ENCODE measurements at regions not wholly inside any gene's neighbourhood (a gene's known extent, or its start where the extent isn't known, plus 50 kb on each side); places are given as distances from the start of the nearest gene placed in this dataset.
"Not testable (repeated sequence)": the region's sequence is repeated elsewhere in the genome, so short reads cannot be mapped to it uniquely, and the experiment has no call there.

DNA sequence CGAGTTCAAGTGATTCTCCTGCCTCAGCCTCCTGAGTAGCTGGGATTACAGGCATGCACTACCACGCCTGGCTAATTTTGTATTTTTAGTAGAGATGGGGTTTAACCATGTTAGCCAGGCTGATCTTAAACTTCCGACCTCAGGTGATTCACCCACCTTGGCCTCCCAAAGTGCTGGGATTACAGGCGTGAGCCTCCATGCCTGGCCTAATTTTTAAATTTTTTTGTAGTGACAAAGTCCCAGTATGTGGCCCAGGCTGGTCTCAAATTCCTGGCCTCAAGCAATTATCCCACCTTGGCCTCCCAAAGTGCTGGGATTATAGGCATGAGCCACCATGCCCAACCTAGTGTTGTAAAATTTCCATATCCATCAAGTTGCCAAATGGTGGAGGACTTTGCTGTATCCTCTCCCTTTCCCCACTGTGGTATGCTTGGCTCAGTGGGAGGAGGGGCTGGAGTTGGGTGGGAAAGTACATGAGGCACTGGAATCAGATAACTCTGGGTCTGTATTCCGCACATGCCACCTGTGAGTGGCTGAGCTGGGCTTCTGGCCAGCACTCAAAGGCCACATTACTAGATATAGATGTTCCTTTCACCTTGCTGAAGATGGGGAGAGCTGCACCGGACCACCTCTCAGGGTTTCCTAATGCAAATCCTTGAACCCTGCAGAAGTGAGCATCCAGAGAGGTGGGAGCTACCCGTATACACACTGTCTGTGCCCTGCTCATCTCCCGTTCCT lies 252.6 kb downstream of the GOLGA6L6 start:
- not testable (repeated sequence) for H3K36me3 ChIP-seq, H3K9me3 ChIP-seq, DNase-seq, H3K4me3 ChIP-seq, H3K27me3 ChIP-seq

DNA sequence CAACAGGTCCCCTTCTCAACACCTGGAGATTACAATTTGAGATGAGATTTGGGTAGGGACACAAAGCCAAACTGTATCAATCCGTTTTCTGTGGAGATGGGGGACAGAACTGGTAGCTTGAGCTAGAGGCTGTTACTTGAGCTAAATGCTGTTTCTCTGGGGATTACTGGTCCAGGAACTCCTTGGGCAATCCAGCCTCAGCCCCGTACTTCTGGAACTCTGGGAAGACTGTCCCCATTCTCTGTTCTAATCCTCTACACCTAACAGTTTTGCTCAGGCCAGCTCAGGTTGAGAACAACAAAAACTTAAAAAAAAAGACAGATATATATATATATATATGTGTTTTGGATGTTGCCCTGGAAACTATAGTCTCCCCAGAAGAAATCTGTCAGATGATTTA lies 255.0 kb downstream of the GOLGA6L6 start:
- not testable (repeated sequence) for H3K27me3 ChIP-seq

DNA sequence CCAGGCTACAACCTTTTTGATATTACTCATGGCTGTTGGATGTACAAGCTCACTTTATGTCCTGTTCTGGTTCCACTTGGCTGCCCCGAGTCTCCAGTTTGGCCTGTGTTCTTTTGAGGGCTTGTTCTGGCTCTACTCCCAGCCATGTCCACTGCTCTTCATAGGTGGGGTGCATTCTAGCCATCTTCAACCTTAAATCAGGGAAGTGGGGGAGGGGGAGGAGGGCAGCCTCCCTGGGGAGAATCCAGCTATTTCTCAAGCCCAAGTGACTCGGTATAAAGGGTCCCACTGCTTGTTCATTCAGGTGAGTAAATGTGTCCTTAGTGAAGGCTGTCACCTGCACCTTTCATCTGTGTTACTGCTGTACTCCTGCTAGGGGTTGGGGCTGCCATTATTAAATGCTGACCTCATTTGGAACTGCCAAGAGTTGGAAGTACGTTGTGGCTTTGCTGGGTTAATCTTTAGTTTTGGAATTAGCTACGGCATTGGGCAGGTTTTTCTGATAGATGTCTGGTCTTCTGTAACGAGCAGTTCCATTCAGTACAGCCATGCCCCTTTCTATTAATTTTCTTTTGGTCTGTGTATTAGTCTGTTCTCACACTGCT lies 255.8 kb downstream of the GOLGA6L6 start:
- not testable (repeated sequence) for H3K27me3 ChIP-seq, H3K4me3 ChIP-seq, H3K36me3 ChIP-seq, DNase-seq, H3K9me3 ChIP-seq

More for the DNA sequence above, 255.0 kb downstream of the GOLGA6L6 start:
- not testable (repeated sequence) for H3K9me3 ChIP-seq, H3K36me3 ChIP-seq, H3K4me3 ChIP-seq, DNase-seq

DNA sequence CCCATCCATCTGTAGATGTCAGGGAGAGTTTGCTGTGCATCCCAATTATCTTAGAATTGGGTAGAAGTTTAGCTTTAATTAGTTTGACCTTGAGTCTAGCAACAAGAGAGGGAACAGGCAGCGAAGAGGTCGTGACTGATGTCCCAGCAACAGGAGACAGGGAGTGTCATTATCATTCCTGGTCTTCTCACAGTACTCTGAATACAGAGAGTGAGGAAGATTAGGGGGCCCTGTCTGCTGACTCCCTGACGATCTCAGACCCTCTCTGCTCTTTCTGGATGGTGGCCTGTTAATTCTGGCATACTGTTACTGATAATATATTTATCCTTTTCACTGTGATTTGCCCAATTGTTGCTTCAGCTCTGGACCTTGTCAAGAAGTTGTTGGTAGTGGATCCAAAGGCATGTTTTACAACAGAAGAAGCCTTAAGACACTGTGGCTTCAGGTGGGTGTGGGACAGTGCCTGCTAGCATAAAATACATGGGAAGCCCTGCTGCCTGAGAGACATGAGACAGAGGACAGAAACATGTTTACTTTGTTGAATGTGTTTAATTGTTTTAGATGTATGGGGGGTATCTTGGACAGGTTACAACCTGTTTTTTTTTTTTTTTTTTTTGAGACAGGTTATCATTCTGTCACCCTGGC lies 256.6 kb downstream of the GOLGA6L6 start:
- H3K9me3 ChIP-seq, H3K27me3 ChIP-seq, H3K4me3 ChIP-seq, DNase-seq, H3K36me3 ChIP-seq: not testable (repeated sequence)

DNA sequence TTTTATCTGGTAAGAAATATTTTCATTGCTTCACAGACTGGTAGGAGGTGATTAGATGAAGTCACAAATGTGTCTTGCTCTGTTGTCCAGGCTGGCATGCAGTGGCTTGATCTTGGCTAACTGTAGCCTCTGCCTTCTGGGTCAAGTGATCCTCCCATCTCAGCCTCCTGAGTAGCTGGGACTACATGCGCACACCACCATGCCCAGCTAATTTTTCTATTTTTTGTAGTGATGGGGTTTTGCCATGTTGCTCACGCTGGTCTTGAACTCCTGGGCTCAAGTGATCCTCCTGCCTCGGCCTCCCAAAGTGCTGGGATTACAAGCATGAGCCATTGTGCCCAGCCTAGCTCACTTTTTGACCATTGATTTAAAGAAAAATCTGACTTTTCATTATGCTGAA lies 257.9 kb downstream of the GOLGA6L6 start:
- H3K9me3 ChIP-seq = not testable (repeated sequence)

DNA sequence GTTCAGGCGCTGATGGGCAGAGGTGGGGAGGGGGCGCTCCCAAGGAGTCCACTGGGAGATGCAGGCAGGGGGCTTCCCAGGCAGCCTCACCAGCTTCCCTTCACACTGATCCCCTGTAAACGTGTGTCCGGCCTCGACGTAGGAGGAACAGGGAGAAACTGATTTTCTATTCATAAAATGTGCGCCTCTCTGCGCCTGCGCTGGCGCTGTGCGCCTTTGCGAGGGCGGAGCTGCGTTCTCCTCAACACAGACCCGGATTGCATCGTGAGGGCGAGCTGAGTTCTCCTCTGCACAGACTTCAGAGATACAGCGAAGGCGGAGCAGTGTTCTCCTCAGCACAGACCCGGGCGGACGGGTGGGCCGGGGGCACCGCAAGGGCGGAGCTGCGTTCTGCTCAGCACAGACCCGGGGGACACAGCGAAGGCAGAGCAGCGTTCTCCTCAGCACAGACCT lies 259.1 kb downstream of the GOLGA6L6 start:
- H3K9me3 ChIP-seq, H3K36me3 ChIP-seq, H3K27me3 ChIP-seq, DNase-seq, H3K4me3 ChIP-seq: not testable (repeated sequence)

More for the DNA sequence above, 257.9 kb downstream of the GOLGA6L6 start:
- H3K36me3 ChIP-seq, H3K27me3 ChIP-seq, DNase-seq, H3K4me3 ChIP-seq: not testable (repeated sequence)

DNA sequence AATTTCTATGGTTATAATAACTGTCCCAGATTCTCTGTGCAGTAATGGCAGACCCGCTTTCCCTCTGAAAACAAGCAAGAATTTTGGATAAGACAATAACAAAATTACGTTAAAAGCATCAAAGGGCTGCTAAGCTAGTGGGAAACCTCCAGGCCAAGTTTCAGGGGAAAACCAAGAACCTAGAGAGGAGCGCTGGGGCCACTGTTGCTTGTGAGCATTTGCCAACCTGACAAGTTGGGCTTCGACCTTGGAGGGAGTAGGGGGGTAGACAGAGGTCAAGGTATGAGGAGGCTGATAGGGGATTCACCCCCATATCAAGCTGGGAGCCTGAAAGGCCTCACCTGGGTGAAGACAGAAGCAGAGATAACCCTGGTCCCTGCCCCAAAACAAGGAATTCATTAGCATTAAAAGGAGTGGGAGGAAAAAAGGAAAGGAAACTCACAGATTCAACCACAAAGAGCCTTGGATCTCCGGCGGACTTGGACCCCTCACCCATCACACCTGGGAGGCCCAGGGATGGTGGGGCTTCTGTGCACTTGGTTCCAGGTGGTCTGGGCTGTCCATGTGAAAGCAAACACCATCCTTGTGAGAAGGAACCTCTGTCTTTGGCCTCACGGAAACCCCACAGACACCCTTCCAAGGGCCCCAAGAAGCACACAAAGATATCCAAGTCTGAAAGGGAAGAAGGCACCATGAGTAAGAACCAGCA lies 259.9 kb downstream of the GOLGA6L6 start:
- not testable (repeated sequence) for H3K9me3 ChIP-seq, DNase-seq

DNA sequence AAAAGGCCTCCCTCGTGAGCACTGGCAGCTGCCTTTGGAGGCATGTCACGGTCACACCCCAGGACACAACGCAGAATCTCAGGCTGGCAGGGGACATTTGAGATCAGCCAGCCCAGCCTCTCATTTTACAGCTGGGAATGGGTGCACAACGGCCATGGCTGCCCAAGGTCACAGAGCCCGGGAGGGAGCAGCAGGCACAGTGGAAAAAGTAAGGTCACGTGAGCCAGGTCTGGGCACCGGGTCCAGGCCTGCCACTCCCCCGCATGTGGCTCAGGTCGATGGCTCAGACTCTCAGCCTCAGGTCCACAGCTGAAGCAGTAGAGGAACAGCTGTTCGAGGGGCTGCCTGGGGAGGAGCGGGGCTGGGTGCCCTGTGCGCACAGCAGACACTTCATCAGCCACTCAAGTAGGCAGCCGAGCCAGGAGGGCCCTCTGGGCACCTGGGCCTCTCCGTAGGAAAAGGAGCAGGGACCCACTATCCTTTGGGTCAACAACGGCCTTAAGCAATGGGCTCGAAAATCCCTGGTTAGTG lies 260.6 kb downstream of the GOLGA6L6 start:
- no peak for DNase-seq
- no peaks in the 10 kb centered on the region for H3K36me3 ChIP-seq
- H3K4me3 ChIP-seq = no peak overlapping the region
- 0 out of 2 replicates have a peak, but pooled peaks cover 2% of the 10 kb centered on the region for H3K27me3 ChIP-seq
- no peaks in the 10 kb centered on the region; the same call in 1 of the 2 replicates for H3K9me3 ChIP-seq

More for the DNA sequence above, 259.9 kb downstream of the GOLGA6L6 start:
- not testable (repeated sequence) for H3K36me3 ChIP-seq, H3K27me3 ChIP-seq, H3K4me3 ChIP-seq

DNA sequence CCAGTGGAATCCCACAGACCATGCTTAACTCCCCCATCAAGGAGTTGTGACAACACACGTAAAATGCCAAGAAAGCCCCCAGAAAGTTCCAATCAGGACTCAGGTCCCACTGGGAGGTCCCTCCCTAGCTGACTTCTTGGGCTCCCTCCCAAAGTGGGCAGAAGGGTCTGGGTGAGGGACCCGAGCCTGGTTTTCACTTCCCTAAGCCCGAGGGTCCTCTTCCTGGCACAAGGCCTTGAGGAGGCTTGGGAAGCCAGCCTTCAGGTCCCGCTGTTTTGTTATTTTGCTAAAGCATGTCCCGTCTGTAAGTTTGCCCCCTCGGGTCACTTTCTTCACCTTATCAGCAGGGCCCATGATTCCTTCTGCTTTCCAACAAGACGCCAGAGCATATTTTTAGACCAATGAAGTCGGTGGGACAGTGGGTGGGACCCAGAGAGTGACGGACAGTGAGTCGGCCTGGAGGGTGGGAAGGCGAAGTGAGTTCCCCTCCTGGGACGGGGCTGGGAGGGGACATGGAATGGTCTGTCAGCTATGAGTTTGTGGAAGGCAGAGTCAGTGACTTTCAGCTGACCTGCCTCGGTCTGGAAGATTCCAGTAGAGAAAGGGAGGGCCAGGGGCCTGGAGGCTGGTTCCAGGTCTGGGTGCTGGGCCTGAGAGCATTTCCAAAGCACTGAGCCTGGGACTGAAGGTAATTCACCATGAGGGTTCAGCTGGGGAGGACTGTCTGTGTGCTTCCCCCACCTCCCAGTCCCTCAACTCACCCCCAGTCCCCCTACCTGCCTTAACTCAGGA lies 261.3 kb downstream of the GOLGA6L6 start:
- not testable (repeated sequence) for H3K27me3 ChIP-seq, DNase-seq, H3K4me3 ChIP-seq, H3K9me3 ChIP-seq, H3K36me3 ChIP-seq

DNA sequence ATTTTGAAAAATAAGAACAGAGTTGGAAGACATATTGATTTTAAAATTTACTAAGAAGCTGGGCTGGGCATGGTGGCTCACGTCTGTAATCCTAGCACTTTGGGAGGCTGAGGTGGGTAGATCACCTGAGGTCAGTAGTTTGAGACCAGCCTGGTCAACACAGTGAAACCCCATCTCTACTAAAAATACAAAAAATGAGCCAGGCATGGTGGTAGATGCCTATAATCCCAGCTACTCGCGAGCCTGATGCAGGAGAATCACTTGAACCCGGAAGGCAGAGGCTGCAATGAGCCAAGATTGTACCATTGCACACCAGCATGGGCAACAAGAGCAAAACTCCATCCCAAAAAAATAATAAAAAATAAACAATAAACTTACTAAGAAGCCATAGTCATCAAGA lies 262.5 kb downstream of the GOLGA6L6 start:
- not testable (repeated sequence) for H3K9me3 ChIP-seq, H3K4me3 ChIP-seq, H3K27me3 ChIP-seq, H3K36me3 ChIP-seq, DNase-seq

DNA sequence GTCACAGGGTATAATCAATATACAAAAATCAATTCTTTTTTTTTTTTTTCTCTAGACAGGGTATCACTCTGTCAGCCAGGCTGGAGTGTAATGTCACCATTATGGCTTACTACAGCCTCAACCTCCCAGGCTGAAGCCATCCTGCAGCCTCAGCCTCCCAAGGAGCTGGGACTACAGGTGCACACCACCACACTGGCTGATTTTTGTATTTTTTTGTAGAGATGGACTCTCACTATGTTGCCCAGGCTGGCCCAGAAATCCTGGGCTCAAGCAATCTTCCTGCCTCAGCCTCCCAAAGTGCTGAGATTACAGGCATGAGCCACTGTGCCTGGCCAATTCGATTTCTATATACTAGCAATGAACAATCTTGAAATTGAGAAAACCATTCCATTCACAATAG lies 263.2 kb downstream of the GOLGA6L6 start:
- H3K4me3 ChIP-seq, H3K27me3 ChIP-seq, H3K36me3 ChIP-seq, H3K9me3 ChIP-seq, DNase-seq: not testable (repeated sequence)

DNA sequence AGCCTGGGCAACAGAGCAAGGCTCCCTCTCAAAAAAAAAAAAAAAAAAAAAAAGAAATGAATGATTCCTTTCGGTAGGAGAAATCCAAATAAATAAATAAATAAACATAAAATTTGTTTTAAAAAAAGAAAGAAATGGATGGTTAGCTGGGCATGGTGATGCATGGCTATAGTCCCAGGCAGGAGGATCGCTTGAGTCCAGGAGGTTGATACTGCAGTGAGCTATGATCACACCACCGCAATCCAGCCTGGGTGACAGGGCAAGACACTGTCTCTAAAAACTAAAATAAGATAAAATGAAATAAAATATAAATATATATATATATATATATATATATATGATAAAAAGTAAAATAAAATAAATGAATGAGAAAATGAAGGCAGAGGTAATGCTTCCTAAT lies 264.1 kb downstream of the GOLGA6L6 start:
- not testable (repeated sequence) for H3K36me3 ChIP-seq, H3K9me3 ChIP-seq, H3K4me3 ChIP-seq, DNase-seq, H3K27me3 ChIP-seq

DNA sequence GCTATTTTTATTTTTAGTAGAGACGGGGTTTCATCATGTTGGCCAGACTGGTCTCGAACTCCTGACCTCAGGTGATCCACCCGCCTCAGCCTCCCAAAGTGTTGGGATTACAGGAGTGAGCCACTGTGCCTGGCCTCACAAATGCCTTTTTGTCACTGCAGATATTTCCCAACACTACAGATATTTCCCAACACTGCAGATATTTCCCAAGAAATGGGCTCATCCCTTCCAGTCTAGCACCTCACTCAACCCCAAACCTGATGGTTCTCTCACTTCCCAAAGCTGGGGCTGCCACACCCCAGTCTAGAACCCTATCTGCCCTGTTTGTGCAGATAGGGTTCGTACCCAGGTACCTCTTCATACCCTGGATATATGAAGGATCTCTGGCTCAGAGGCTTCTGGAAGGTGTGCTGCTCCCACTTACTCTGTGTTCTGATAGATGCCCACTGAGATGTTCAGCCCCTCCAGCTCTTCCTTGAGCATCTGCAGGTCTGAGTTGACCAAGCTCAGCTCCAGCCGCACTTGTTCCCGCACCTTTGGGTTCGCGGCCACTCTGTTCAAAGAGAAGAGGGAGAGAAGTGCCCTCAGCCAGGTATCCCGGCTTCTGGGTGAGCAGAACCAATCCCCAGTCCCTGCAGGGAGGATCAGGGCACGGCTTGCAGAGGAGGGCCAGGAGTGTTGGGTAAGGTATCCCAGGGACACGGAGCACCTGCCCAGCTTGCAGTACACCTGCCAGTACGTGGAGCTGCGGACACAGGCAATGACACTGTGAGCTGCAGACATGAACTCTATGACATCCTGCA lies 265.1 kb downstream of the GOLGA6L6 start:
- not testable (repeated sequence) for DNase-seq, H3K4me3 ChIP-seq, H3K36me3 ChIP-seq, H3K9me3 ChIP-seq, H3K27me3 ChIP-seq

DNA sequence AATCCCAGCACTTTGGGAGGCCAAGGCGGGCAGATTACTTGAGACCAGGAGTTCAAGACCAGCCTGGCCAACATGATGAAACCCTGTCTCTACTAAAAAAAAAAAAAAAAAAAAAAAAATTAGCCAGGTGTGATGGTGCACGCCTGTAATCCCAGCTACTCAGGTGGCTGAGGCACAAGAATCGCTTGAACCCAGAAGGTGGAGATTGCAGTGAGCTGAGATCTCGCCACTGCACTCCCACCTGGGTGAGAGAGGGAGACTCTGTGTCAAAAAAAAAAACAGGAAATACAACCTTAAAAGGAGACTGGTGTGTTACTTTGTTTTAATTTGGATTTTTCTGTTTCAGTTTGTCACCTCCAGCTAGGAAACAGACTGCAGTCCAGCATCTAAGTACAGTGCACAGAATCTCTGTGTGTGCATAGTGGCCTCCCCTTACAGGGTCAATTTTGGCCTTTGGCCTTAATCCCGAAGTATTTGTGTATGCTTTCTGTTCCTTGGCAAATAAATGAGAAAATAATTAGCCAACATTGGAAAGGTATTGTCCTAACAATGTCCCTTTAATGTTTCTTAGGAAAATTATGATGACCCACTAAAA lies 266.1 kb downstream of the GOLGA6L6 start:
- H3K36me3 ChIP-seq, DNase-seq, H3K27me3 ChIP-seq, H3K4me3 ChIP-seq, H3K9me3 ChIP-seq: not testable (repeated sequence)

DNA sequence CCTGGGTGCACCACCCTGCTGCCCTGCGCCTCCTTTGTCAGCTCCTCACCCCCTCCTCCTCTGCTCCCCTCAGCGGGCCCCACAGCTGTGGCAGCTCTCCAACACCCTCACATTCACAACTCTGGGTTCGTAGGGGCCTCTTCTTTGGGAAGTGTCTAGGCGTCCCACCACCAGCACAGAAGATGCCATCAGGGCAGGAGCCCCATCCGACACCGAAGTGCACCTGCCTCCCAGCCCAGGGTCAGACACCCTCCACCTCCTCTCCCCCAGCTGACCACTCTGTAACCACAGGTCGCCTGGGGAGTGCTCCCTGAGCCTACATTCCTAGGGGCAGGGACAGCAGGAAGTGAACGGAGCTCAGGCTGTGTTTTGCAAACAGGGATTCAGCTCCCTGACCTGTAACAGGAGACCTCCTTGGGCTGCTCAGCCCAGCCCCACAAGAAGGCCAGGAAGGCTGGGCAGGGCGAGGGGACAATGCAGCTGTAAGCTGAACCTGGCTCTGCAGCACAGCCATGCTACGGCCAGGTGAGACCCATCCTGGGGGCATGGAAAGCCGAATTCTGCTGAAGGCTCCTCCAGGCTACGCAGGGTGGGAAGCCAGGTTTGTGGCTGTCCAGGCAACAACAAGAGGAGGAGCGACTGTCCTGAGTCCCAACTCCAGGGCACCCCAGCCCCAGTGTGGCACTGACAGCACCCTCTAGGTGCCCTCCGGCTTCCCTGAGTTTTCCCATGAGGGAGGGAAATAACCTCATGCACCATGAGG lies 269.0 kb downstream of the GOLGA6L6 start:
- Histone ChIP-seq H3K27me3 (0 out of 2 replicates have a peak, but pooled peaks cover 4% of the 10 kb centered on the region), H3K4me3 (no peak overlapping the region), H3K36me3 (no peaks in the 10 kb centered on the region), H3K9me3 (no peaks in the 10 kb centered on the region; the same call in 1 of the 2 replicates)
- DNase-seq = no peak
